HG03135 (cell line): ENCODE measurements at regions not wholly inside any gene's neighbourhood (a gene's known extent, or its start where the extent isn't known, plus 50 kb on each side); places are given as distances from the start of the nearest gene placed in this dataset.

Source experiments
- ATAC-seq: cut with Tn5 transposase; IDR thresholded peaks from one replicate; pipeline ENCODE4 v1.9.1; 2021; ENCODE audit warnings: mild to moderate bottlenecking, moderate library complexity; ENCODE audit not compliant: unreplicated experiment

DNA sequence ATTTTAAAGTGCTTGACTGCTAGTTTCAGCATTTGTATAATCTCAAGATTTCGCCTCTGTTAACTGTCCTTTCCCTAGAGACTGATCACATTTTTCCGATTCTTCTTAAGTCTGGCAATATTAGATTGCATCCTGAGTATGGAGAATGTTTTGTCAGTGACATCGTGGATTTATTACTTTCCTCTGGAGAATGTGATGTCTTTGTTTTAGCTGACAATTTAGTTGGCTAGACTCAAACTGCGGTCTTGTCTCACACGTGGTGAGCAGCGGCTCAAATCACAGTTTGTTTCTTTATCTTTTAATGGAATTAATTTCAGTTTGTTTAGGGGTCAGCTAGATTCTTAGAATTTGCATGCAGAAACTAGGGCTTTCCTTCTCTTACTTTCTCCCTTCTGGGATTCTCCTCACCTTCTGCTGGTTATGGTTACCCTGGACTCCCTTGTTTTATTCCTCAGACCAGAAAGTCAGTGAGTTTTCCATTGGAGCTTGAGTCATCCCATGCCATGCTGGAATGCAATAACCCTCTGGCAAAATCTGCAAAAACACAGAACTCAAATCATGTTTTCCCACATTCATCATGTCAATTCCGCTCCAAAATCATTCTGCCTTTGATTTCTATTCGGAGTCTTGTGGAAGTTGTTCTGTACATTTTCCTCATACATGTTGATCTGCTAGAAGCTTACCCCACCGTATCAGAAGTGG is 327.2 kb upstream of the TRIB2 start:
- no peak for ATAC-seq

DNA sequence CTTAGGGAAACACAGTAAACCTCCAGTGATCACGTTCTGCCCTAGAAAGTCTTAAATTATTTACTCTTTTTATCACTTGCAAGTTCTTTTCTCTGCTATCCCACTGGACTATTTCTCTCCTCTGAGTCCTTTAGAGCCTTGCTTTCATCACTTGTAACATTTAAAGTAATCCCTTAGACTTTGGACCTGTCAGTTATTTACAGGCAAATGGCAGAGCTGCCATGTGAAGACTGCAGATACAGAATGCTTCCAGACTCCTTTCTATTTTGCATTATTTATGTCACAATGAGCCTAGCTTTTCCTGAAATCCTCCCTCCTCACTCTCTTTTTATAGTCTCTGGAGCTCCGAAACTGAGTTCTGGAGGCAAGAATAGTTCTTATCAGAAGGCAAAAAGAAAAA is 325.6 kb upstream of the TRIB2 start:
- ATAC-seq = no peak

DNA sequence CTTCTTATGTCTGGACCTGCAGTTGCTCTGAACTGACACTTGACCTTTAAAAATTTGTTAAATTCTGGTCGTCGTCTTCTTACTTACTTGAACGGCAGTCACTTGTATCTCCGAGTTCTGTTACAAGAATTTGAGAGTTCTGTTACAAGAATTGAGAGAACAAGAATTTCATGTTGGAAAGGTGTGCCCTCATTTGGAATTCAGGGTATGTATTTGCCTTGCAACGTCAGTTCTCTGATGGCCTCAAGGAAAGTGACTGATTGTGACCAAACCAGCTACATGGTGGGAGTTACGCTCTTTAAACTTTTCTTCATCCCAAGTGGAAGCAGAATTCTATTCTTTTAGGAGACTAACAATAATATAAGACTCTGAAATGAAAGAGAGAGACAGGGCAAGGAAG is 320.0 kb upstream of the TRIB2 start:
- ATAC-seq = no peak

DNA sequence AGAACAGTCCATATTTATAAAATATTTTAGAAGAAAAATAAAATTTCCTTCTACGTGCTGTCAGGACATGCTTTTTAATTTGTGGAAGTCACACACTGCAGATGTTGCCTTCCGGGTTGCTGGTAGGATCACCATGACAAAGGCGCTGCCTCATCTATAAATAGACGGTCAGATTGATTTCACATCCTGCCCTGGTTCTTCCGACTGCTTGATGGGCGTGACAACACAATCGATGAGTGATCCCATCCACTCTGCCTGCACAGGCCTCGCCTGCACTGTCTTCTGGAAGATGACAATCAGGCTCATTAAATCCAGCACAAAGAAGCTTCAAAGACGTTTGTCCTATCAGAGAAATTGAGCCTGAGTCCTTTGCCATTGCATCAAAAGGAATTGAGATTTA is 318.9 kb upstream of the TRIB2 start:
- no peak for ATAC-seq

DNA sequence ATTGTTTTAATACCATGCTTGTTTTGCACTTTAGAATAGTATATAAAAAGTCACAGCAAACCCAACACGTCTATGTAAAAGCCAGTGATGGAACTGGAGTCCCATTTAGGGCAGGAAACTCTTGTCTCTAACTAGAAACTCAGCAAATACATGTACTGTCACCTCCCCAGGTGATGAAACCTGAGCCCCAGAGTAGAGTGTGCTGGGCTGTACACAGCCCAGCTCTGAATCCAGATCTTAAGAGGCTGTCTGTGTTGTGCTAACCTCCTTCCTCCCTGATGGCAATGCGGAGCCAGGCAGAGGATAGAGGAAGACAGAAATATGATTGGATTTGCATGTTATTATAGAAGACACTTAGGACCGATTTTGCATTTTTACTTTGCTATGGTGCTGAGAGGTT is 317.5 kb upstream of the TRIB2 start:
- ATAC-seq = no peak

DNA sequence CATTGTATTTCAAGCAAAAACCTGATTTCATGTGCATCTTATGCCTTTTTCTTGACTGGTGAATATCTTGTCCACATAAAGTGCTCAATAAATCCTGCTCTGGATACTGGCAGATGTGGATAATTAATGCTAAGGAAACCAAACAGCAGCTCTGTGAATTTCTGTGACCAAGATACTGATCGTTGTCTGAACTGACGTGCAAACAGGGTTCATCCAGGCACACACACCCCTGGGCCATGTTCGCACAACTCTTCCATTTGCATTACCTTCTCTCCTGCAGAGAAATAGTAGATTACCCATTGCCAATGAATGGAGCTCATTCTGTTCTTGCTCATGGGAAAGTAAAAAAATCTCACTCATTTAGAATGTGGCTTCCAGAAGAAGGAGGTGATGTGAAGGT is 316.2 kb upstream of the TRIB2 start:
- ATAC-seq = no peak

DNA sequence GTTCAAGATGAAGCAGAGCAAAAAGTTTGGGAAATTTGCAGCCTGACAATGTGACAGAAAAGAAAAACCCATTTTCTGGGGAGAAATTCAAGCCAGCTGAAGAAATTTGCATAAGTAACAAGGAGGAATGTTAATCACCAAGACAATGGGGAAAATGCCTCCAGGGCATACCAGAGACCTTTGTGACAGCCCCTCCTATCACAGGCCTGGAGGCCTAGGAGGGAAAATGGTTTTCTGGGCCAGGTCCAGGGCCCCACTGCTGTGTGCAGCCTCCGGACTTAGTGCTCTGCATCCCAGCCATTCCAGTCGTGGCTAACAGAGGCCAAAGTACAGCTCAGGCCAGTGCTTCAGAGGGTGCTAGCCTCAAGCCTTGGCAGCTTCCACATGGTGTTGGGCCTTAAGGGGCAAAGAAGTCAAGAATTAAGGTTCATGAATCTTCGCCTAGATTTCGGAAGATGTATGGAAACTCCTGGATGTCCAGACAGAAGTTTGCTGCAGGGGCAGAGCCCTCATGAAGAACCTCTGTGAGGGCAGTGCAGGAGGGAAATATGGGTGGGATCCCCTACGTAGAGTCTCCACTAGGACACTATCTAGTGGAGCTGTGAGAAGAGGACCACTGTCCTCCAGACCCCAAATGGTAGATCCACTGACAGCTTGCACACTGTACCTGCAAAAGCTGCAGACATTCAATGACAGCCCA is 314.1 kb upstream of the TRIB2 start:
- no peak for ATAC-seq

DNA sequence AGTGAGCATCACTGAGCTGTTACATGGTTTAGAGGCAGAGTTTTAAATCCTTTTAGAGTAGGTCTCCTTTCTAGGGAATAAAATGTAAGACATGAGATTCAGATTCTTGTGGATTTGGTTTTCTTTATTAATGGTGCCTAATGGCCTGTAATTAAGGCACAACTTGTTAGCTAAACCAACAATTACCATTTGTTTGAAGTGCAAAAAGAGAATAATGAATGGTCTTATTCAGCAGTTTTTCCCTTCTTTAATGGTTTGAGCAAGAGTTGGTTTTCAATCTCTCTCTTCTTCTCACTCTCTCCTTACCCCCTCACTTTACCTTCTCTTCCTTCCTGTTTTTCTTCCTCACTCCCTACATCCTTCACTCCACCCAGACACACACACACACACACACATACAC is 312.2 kb upstream of the TRIB2 start:
- no peak for ATAC-seq

DNA sequence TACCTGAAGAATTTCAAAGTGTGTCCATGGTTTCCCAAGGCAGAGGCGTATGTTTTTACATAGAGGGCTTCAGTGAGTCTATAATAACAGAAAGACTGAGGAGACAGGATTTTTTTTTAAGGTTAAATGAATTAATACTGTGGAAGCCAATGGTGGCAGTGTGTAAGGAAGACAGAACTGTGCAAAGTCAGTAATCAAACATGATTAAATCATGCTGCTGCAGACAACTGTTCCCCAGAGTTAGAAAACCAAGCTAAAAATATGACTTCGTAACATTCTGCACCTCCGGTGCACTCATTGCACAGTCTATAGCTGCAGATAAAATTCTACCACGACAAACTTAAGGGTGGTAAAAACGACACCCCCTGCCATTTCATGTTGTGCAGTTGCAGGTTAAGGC is 309.6 kb upstream of the TRIB2 start:
- ATAC-seq = no peak

DNA sequence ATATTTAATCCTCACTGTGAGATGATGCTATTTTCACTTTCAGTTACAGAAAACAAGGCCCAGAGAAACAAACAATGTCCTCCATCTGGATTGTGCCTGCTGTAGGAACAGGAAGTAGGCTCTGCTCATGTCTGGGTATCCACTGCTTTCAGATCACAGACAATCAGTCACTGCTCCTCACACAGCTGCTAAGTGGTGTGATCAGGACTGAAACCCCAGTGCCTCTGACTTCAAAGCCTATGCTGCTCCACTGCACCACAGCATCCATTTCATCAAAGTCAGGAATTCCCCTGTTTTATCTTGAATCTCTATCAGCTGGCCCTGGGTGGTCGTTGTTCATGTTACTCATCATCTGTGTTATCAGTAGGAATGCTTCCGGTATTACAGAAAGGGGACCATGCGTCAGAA is 303.8 kb upstream of the TRIB2 start:
- ATAC-seq = peak; percentile 98

DNA sequence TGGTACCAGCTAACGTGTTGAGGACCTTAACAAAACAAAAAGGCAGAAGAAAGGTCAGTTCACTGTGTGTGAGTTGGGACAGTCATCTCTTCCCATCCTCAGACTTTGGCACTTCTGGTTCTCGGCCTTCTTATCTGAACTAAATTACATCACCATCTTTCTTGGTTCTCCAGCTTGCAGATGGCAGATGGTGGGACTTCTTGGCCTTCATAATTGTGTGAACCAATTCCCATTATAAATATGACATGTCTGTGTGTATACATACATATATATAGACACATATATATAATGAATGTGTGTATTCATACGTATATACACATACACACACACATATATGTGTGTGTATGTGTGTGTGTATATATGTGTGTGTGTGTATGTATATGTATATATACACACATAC is 301.2 kb upstream of the TRIB2 start:
- ATAC-seq = no peak

DNA sequence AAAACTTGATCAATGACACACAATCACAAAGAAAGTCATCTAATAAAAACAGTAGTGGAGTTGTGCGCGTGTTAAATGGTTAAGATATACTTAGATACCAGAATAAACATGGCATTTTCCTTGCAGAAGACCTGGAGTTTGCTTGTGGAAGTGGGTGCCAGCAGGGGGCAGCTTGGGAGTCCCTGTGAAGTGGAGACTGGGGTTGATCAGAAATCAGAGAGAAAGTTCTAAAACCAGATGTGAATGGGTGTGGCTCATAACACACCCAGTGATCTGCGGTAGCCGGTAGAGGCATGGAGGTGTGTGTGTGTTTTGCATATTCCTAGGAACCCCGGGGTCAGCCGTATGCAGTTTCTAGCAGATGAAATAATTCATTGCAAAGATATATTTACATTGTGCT is 300.1 kb upstream of the TRIB2 start:
- ATAC-seq = no peak

DNA sequence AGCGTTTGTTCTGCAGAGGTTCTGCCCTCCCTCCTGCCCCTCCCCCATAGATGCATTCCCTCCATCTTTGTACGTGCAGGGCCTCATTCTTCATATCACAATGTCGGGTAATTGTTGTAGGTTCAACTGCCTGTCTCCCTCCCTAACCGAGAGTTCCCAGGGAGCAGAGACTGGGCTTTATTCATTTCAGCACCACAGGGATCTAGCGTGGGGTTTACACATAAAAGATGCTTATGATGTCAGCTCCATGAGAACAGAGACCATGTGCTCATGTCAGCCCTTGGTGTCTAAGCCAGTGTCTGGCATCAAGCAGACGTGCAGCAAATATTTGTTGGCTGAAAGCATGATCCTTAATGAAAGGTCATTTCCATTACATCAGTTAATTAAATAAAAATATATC is 298.9 kb upstream of the TRIB2 start:
- ATAC-seq = no peak

DNA sequence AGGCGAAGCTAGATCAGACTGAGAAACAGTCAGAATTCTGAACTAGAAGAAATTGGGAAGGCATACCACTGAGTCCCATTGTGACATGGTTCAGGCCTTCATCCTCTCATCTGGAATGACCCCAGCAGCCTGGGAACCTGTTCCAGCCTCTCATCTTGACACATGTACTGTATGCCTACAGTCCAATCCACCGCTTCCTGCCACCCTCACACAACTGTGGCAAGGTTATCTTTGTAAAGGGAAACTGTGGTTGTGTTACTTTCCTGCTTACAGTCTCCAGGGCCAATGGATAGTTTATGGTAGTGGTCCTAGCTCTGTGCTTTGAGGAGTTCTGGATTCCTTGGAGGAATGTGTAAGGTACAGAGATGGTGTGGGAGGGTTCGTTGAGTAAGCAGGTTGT is 296.9 kb upstream of the TRIB2 start:
- ATAC-seq = no peak

DNA sequence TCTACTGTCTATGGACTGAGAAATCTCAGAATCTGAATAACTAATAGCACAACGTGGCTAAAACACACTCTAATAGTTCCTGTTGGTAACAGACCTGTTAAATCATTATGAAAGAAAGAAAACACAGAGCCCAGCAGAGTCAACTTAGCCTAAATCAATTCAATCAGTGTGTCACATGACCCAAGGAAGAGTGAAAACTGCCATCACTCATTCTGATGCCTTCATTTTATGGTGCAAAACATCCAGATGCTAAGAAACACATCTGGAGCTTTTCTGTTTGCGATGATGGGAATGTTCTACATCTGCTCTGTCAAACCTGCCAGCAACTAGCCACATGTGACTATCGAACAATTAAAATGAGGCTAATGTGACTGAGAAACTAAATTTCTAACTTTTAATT is 295.7 kb upstream of the TRIB2 start:
- ATAC-seq = no peak

DNA sequence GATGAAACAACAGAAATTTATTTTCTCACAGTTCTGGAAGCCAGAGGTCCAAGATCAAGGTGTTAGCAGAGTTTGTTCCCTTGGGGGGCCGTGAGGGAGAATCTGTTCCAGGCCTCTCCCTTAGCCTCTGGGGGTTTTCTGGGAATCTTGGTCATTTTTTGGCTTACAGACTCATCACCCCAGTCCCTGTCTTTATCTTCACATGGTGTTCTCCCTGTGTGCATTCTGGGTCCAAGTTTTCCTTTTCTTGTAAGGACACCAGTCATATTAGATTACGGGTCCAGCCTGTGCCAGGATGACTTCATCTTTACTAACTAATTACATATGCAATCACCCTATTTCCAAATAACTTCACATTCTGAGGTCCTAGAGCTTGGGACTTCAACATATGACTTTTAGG is 292.5 kb upstream of the TRIB2 start:
- ATAC-seq = no peak

DNA sequence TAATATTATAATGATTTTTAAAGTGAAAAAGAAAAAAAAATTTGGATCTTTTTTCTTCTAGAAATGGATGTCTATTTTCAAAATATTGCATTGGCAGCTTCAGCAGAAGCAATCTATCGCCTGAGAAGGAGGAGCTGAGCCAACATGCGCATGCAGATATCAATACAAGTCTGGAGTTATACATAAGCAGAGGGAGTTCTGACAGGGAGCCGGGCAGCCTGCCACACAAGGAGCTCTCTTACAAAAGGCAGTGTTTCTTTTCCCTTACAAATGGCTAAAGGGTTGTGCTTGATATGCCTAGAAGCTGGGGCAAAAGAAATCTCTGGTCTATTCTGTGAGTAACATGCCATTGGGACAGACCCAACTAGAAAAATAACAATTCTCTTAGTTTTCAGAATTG is 291.9 kb upstream of the TRIB2 start:
- no peak for ATAC-seq

DNA sequence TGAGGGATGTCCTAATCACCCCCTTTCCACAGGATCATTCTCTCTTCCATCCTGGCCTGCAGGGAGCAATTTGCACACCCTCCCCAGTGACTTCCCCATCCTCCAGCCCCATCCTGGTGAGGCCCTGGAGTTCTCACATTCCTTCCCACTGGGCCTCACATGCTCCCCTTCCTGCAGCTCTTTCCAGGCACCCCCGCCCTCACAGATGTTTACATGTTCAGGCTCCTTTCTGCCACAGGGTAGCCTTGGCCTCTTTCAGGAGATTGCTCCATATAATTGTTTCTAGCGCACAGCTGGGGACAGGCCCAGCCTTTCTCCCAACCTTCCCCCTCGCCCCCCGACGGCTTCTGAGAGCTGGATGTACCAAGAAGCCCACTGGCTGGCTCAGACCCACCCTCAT is 288.4 kb upstream of the TRIB2 start:
- ATAC-seq = no peak

DNA sequence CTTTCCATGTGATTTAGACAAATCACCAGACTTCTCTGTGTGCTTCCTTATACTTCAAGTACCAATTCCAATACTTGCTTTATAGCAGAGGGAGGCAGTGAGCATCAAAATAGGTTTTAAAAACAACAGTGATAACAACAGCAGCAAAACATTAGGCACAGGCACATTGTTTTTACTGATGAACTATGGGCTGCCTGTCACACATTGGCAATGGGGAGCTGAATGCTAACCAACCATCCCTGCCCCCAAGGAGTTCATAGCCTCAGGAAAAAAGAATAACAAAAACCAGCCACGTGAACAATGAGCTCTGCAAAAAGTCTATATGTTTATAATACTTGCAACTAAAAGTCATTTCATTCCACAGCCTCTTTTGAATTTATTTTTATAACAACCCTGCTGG is 287.9 kb upstream of the TRIB2 start:
- ATAC-seq = no peak

DNA sequence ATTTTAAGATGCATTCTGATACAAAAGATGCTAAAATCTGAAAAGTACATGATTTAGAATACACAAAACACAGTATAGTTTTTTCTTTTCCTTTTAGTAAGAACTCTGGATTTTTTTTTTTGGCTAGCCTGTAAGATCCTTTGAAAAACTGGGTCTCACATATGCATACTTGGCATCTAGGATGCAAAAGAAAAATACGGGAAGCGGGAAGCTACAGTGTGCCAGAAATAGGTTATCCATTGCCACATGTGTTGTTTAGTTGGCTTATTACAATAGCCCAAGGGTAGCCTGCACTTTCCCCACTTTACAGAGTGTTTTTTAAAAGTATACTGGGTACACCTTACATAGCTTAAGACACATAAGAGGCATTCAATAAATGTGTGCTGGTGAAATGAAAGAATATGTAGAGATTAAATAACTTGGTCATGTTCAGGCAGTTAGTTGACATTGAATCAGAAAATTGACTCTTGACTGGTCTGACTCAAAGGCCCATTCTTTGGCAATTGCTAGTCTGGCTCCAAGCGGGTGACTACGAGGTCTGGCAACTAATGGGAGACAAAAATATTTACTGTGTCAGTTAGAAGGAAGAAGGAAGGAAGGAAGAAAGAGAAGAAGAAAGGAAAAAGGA is 286.8 kb upstream of the TRIB2 start:
- ATAC-seq = no peak

DNA sequence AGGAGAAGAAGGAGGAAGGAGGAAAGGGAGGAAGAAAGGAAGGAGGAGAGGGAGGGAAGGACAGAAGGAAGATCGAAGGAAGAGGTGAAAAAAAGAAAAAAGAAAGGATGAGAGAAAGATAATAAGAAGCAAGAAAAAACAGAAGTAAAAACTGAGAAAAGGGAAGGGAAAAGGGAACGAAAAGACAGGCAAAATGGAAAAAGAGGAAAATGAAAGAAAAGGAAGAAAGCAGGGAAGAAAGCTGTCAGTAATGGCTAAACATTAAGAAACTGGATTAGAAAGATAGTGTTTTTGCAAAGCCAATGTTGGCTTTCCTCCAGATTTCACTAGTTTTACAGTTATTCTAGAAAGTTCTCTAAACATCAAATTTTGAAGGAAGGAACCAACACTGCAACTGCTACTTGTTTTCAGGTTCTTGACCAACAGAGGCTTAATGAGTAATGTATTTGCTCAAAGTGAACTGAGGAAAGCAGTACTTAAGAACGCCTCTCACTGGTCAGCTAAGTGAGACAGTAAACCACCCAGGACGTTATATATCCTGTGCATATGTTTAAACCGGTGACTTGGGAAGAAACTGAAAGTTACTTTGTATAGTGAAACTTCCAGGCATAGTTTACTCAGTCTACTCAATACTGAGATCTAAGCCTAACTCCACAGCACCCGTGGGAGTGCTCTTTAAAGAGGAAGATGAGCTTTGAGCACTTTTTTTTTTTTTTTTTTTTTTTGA is 286.2 kb upstream of the TRIB2 start:
- peak; percentile 100 for ATAC-seq
